GM20000 (cell line): ENCODE measurements at regions not wholly inside any gene's neighbourhood (a gene's known extent, or its start where the extent isn't known, plus 50 kb on each side); places are given as distances from the start of the nearest gene placed in this dataset.

ENCODE experiments used
- DNase-seq: peaks from one replicate; pipeline ENCODE4 v3.0.0; 2012; ENCODE audit warnings: low spot score
- TF ChIP-seq, protein P1 (sequence below): IDR thresholded peaks from 2 replicates; pipeline ENCODE4 v1.5.1; 2012; ENCODE audit warnings: mild to moderate bottlenecking, control low read depth; ENCODE audit errors: extremely low read depth, missing control alignments

DNA sequence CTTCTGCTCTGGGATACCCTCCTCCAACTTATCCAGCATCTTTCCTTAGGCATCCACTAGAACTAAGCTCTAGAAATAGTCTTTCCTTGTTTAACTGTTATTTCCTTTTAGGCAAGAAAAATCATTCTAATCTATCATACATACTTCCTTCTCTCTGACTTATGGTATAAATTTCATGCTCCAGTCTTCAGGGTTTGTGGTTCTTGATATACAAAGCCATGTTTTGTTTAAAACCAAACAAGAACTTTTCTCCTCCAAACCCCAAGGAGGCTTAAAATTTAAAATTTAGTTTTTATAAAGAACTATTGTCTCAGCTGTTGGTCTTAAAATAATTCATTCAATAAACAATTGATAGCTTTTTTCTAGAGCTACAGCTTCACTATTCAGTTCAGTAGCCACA lies 77.2 kb downstream of the CD164 start:
- no peak for DNase-seq
- TF ChIP-seq, protein P1, sequence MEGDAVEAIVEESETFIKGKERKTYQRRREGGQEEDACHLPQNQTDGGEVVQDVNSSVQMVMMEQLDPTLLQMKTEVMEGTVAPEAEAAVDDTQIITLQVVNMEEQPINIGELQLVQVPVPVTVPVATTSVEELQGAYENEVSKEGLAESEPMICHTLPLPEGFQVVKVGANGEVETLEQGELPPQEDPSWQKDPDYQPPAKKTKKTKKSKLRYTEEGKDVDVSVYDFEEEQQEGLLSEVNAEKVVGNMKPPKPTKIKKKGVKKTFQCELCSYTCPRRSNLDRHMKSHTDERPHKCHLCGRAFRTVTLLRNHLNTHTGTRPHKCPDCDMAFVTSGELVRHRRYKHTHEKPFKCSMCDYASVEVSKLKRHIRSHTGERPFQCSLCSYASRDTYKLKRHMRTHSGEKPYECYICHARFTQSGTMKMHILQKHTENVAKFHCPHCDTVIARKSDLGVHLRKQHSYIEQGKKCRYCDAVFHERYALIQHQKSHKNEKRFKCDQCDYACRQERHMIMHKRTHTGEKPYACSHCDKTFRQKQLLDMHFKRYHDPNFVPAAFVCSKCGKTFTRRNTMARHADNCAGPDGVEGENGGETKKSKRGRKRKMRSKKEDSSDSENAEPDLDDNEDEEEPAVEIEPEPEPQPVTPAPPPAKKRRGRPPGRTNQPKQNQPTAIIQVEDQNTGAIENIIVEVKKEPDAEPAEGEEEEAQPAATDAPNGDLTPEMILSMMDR: no peak

GRCh38 chr6:109304284-109305015 lies 77.8 kb downstream of the CD164 start:
- DNase-seq: no peak
- TF ChIP-seq, protein P1: no peak

DNA sequence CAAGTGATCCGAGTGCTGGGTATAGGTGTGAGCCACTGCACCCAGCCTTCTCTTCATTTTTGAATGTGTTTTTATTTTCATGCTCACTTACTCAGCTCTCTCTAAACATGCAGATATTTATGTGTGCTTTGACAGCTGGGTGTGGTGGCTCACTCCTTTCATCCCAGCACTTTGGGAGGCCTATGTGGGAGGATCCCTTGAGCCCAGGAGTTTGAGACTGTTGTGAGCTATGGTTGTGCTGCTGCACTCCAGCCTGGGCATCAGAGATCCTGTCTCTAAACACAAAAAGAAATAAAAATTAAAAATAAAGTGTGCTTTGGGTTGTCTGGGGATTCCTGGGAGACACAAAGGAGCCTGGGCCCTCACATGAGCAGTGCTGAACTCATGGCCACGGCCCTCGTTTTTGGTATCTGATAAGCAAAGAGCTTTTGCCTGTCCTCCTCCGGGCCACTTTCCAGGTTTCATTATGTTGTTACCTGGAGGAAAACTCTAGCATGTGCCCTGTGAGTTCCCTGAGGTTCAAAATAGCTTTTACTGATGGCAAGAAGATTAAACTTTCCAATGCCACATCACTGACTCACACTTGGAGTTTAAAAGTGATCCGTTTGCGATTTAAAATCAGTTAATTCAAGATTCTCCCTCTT lies 78.5 kb downstream of the CD164 start:
- TF ChIP-seq, protein P1: no peak
- no peak for DNase-seq

DNA sequence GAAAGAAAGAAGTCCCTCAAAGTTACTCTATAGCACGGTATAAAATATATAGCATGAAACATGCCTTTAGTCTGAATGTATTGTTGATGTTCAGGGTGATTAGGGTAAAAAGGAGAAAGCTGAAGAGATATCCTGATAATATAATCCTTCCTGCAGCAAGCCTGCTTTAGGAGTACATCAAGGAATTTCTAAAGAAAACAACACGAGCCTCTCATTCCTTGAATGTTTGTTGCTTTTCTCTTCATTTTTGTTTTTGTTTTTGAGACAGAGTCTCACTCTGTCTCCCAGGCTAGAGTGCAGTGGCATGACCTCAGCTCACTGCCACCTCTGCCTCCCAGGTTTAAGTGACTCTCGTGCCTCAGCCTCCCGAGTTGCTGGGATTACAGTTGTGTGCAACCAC lies 79.1 kb downstream of the CD164 start:
- TF ChIP-seq, protein P1: no peak
- no peak for DNase-seq

- no peak for DNase-seq
- TF ChIP-seq, protein P1: no peak
Measured at GRCh38 chr6:109302176-109302575, 80.1 kb downstream of the CD164 start.

DNA sequence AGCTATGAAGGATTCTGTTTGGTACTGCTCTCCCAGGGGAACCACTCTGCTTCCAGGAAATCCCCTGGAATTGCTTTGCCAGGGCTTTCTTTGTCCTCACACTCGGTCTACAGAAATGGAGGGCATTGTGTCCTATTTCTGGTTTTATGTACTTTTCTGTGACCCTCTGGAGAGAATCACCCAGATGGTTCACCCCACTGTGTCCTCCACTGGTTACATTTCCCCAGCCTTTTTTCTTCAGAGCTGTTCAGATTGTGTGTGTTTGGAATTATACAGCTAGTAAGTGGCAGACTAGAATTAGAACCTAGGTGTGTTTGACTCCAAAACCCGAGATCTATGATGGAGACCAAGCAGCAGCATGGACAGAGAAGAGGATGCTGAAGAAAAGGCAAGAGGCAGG lies 80.8 kb downstream of the CD164 start:
- DNase-seq: no peak
- TF ChIP-seq, protein P1: no peak

GRCh38 chr6:109300874-109301273 lies 81.4 kb downstream of the CD164 start:
- no peak for DNase-seq
- TF ChIP-seq, protein P1: no peak
